OCI-LY7 (cell line): ENCODE measurements at regions not wholly inside any gene's neighbourhood (a gene's known extent, or its start where the extent isn't known, plus 50 kb on each side); places are given as distances from the start of the nearest gene placed in this dataset.

Experiments
- BruUV-seq: library from RNA; stranded (reverse); fragments of 400-500 nt; replicated peaks from 2 replicates; lab custom pipeline; 2021; lab: Mats Ljungman, UMichigan
- CTCF ChIA-PET: fragments of 300-600 bp; sonication (Branson Sonifier 250); formaldehyde crosslinking; loops from one replicate; lab custom pipeline; 2022; ENCODE audit warnings: antibody characterized with exemption; ENCODE audit not compliant: unreplicated experiment; lab: Charles Lee
- POLR2A ChIA-PET: fragments of 300-600 bp; sonication (Branson Sonifier 250); formaldehyde crosslinking; loops from one replicate; lab custom pipeline; 2022; ENCODE audit warnings: antibody characterized with exemption; lab: Charles Lee
- DNase-seq: peaks from one replicate; pipeline ENCODE4 v3.0.0-alpha.2; 2015; ENCODE audit warnings: low spot score
- H2AFZ ChIP-seq: fragments of 200-600 bp; sonication (generic), shearing (Covaris generic); 2 replicates; pipeline ENCODE4 v1.6.1; 2014; ENCODE audit warnings: mild to moderate bottlenecking, antibody characterized with exemption, low read length, moderate library complexity
- H3K27ac ChIP-seq: fragments of 200-600 bp; sonication (generic); 2 replicates; pipeline ENCODE4 v1.5.1; 2014; ENCODE audit warnings: mixed run types, low read depth, mild to moderate bottlenecking, moderate library complexity, low read length, inconsistent platforms; ENCODE audit not compliant: poor library complexity, severe bottlenecking
- H3K36me3 ChIP-seq: fragments of 200-600 bp; sonication (generic); 2 replicates; pipeline ENCODE4 v1.6.1; 2014; ENCODE audit warnings: mild to moderate bottlenecking, antibody characterized with exemption, low read length, moderate library complexity, mixed read lengths; ENCODE audit not compliant: insufficient read depth
- H3K4me1 ChIP-seq: fragments of 200-600 bp; sonication (generic); 2 replicates; pipeline ENCODE4 v1.5.1; 2014; ENCODE audit warnings: mild to moderate bottlenecking, low read length; ENCODE audit not compliant: insufficient read depth, poor library complexity, severe bottlenecking
- H3K4me2 ChIP-seq: fragments of 200-600 bp; sonication (generic); 2 replicates; pipeline ENCODE4 v1.6.1; 2014; ENCODE audit warnings: mild to moderate bottlenecking, low read length
- H3K4me3 ChIP-seq: fragments of 200-600 bp; sonication (generic); 2 replicates; pipeline ENCODE4 v1.5.1; 2014; ENCODE audit warnings: mild to moderate bottlenecking, low read depth, low read length; ENCODE audit not compliant: poor library complexity, severe bottlenecking
- H3K79me2 ChIP-seq: fragments of 200-600 bp; sonication (generic); 2 replicates; pipeline ENCODE4 v1.6.1; 2016; ENCODE audit warnings: low read depth, mild to moderate bottlenecking, low read length, moderate library complexity, mixed read lengths; ENCODE audit not compliant: insufficient read depth
- H3K9me2 ChIP-seq: fragments of 200-600 bp; sonication (generic); 2 replicates; pipeline ENCODE4 v1.6.1; 2016; ENCODE audit warnings: mild to moderate bottlenecking, low read length, mixed read lengths; ENCODE audit not compliant: insufficient read depth
- H3K9me3 ChIP-seq: fragments of 200-600 bp; sonication (generic); 2 replicates; pipeline ENCODE4 v1.6.1; 2014; ENCODE audit warnings: mild to moderate bottlenecking, mixed run types, low read length, mixed read lengths
- H4K20me1 ChIP-seq: fragments of 200-600 bp; sonication (generic); 2 replicates; pipeline ENCODE4 v1.6.1; 2014; ENCODE audit warnings: mild to moderate bottlenecking, antibody characterized with exemption, low read length, moderate library complexity, mixed read lengths; ENCODE audit not compliant: insufficient read depth
- CTCF ChIP-seq: fragments of 200-600 bp; sonication (generic); conservative IDR thresholded peaks from 2 replicates; pipeline ENCODE4 v1.5.1; 2014; ENCODE audit warnings: mild to moderate bottlenecking, antibody characterized with exemption, low read length, moderate library complexity, mixed read lengths
- EZH2phosphoT487 ChIP-seq: fragments of 200-600 bp; sonication (generic); IDR thresholded peaks from 2 replicates; pipeline ENCODE4 v1.6.1; 2018; ENCODE audit warnings: low read depth, borderline replicate concordance, mild to moderate bottlenecking, mixed run types, antibody characterized with exemption, low read length, moderate library complexity, mixed read lengths
- intact Hi-C: fragments of 100-400 bp; cut with micrococcal nuclease; formaldehyde crosslinking; loops from one replicate; pipeline ENCODE4 v1.10.0; 2022; ENCODE audit not compliant: unreplicated experiment

- H3K27ac ChIP-seq: no peak overlapping the region
- no peaks in the 10 kb centered on the region for H3K79me2 ChIP-seq
- no peaks in the 10 kb centered on the region for H3K36me3 ChIP-seq
- H2AFZ ChIP-seq: no peak overlapping the region
- no peak overlapping the region for H3K4me2 ChIP-seq
- ChIA-PET CTCF (no interaction called here), POLR2A (interaction anchor here (0.7 kb wide), 1 partner anchor 182 kb away, joined by 3 read pairs; no protein-coding TSS in a partner anchor)
- H3K9me3 ChIP-seq: no peaks in the 10 kb centered on the region
- BruUV-seq: no TSS peak
- peaks cover 11% of the 10 kb centered on the region for H3K4me1 ChIP-seq
- TF ChIP-seq CTCF (no peak), EZH2phosphoT487 (no peak)
- H3K9me2 ChIP-seq: no peaks in the 10 kb centered on the region
- DNase-seq: no peak
- H3K4me3 ChIP-seq: no peak overlapping the region
- intact Hi-C loops: no loop called here
- no peaks in the 10 kb centered on the region for H4K20me1 ChIP-seq
These were observed 189.1 kb downstream of the UBE2E3 start for GRCh38 chr2:181169503-181169902.

GRCh38 chr2:181170256-181170655 is 189.9 kb downstream of the UBE2E3 start:
- DNase-seq: no peak
- H3K4me3 ChIP-seq: no peak overlapping the region
- ChIA-PET CTCF (no interaction called here), POLR2A (no interaction called here)
- no peak overlapping the region for H3K4me2 ChIP-seq
- H3K27ac ChIP-seq: no peak overlapping the region
- intact Hi-C loops: no loop called here
- H3K9me3 ChIP-seq: no peaks in the 10 kb centered on the region
- H3K36me3 ChIP-seq: no peaks in the 10 kb centered on the region
- no peak overlapping the region for H2AFZ ChIP-seq
- TF ChIP-seq CTCF (no peak), EZH2phosphoT487 (no peak)
- no peaks in the 10 kb centered on the region for H3K9me2 ChIP-seq
- no peaks in the 10 kb centered on the region for H3K79me2 ChIP-seq
- H3K4me1 ChIP-seq: peaks cover 4% of the 10 kb centered on the region
- no TSS peak for BruUV-seq
- no peaks in the 10 kb centered on the region for H4K20me1 ChIP-seq

- Histone ChIP-seq H3K9me2 (no peaks in the 10 kb centered on the region), H3K4me1 (no peaks in the 10 kb centered on the region), H3K79me2 (no peaks in the 10 kb centered on the region), H4K20me1 (no peaks in the 10 kb centered on the region), H3K4me3 (no peak overlapping the region), H3K9me3 (no peaks in the 10 kb centered on the region), H3K36me3 (no peaks in the 10 kb centered on the region), H3K27ac (no peak overlapping the region), H2AFZ (no peak overlapping the region), H3K4me2 (no peak overlapping the region)
- no peak for TF ChIP-seq CTCF
- no peak for TF ChIP-seq EZH2phosphoT487
- no peak for DNase-seq
- ChIA-PET POLR2A (interaction anchor here (1.2 kb wide), 1 partner anchor 9 kb away, joined by 3 read pairs; no protein-coding TSS in a partner anchor), CTCF (no interaction called here)
- BruUV-seq: no TSS peak
- intact Hi-C loops: no loop called here
These were observed 192.3 kb downstream of the UBE2E3 start for GRCh38 chr2:181172676-181173075.
